ENCODE measurements at regions not wholly inside any gene's neighbourhood (a gene's known extent, or its start where the extent isn't known, plus 50 kb on each side); places are given as distances from the start of the nearest gene placed in this dataset.

DNA sequence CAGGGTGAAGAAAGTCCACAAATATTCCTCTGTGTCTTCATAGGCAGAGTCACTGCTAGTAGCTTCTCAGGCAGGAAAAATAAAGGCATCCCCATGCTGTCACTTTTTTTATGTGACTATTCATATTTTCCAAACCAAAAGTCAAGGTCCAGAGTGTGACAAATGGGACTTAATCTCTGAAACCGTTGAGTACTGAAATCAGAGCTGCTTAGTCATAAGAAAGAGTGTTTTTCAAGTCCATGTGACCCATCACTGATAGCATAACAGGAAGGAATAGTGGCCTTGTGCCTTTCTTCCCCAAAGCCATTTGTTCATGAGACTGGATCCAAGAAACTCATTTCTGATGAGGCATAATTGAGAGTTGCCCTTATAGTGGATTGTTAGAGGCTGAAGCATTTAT lies 210.3 kb upstream of the TSHZ2 start:
- DNase-seq: no peak
- intact Hi-C loops (cut with DNase I): no loop called here
- Histone ChIP-seq H3K27me3 (no peaks in the 10 kb centered on the region), H3K36me3 (no peaks in the 10 kb centered on the region), H3K27ac (no peak overlapping the region), H3K9me3 (no peaks in the 10 kb centered on the region), H3K4me3 (no peak overlapping the region), H3K4me1 (no peaks in the 10 kb centered on the region)
- TF ChIP-seq POLR2A (IDR thresholded peaks at IDR 0.05): no peak
- no peak for TF ChIP-seq POLR2AphosphoS5 (IDR thresholded peaks at IDR 0.05)
- no peak for TF ChIP-seq CTCF (IDR thresholded peaks at IDR 0.05)
- no peak for TF ChIP-seq EP300 (IDR thresholded peaks at IDR 0.05)
- 25 to 47% methylated on average over 1 of the region's 1 CpG for WGBS, 2 donors

DNA sequence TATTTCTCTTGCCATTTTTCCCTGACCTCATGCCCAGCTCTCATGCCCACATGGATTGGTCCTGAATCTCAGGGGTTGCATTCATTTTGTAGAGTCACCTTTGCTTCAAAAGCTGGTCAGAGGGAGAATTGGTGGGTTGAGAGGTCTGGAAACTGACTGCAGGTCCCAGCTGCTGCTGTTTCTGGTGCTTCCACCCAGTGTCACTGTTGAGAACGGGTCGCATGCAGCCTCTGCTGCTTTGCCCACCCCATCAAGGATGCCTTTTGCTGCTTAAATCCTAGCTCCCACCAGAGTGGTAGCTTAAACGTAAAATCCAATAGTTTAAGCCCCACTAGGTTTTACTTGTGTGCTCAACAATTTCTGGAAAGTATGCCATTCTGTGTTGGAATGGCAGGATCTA lies 211.4 kb upstream of the TSHZ2 start:
- Histone ChIP-seq H3K27me3 (no peaks in the 10 kb centered on the region), H3K27ac (no peak overlapping the region), H3K36me3 (no peaks in the 10 kb centered on the region), H3K9me3 (no peaks in the 10 kb centered on the region), H3K4me3 (no peak overlapping the region), H3K4me1 (no peaks in the 10 kb centered on the region)
- no peak for DNase-seq
- 83 to 86% methylated on average over 3 of the region's 3 CpGs for WGBS, 2 donors
- TF ChIP-seq EP300 (IDR thresholded peaks at IDR 0.05): no peak
- TF ChIP-seq POLR2A (IDR thresholded peaks at IDR 0.05): no peak
- TF ChIP-seq POLR2AphosphoS5 (IDR thresholded peaks at IDR 0.05): no peak
- no peak for TF ChIP-seq CTCF (IDR thresholded peaks at IDR 0.05)
- intact Hi-C loops (cut with DNase I): no loop called here

DNA sequence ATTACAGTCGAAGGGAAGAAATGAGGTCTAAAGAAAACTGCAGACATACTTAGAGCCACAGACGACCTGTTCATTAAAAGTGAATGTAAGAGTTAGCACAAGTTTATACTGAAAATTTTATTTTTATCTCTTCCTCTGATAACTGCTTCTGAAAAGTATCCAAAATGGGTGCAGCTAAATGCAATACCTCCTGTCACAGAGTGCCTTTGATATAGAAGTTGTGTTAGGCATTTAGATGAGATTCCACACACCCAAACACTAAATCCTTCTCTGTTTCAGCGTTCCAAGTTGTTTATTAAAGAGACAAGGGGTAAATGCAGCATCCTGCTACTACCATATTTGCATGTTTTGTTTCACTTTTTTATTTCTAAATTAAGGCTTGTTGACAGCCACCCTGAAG lies 214.7 kb upstream of the TSHZ2 start:
- TF ChIP-seq POLR2A (IDR thresholded peaks at IDR 0.05): no peak
- TF ChIP-seq CTCF (IDR thresholded peaks at IDR 0.05): no peak
- no peak for TF ChIP-seq EP300 (IDR thresholded peaks at IDR 0.05)
- TF ChIP-seq POLR2AphosphoS5 (IDR thresholded peaks at IDR 0.05): no peak
- H3K9me3 ChIP-seq: no peaks in the 10 kb centered on the region
- H3K27me3 ChIP-seq: no peaks in the 10 kb centered on the region
- H3K36me3 ChIP-seq: no peaks in the 10 kb centered on the region
- WGBS, 2 donors: 58 to 72% methylated on average over 3 of the region's 3 CpGs
- intact Hi-C loops (cut with DNase I): no loop called here
- H3K4me1 ChIP-seq: no peaks in the 10 kb centered on the region
- DNase-seq: no peak
- no peak overlapping the region for H3K4me3 ChIP-seq
- H3K27ac ChIP-seq: no peak overlapping the region

DNA sequence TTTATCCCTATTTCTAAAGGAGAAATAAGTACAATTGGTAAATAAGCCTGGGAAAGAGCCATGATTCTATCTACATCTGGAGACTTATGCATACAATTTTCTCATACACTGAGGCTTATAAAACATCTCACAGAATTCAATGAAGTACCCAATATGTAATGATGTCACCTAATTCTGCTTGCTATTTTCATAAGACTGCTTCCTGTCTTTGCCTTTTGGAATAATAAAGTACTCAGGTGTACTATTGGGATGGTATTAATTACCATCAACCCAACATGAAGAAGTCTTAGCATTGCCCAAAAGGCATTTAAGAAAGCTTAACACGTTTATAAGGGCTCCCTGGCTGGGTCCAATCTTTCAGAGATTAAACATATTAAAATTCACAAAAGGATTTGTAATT lies 216.4 kb upstream of the TSHZ2 start:
- WGBS, 2 donors: 9 to 38% methylated on average over 1 of the region's 1 CpG
- no peak overlapping the region for H3K4me3 ChIP-seq
- intact Hi-C loops (cut with DNase I): no loop called here
- no peaks in the 10 kb centered on the region for H3K4me1 ChIP-seq
- TF ChIP-seq POLR2A (IDR thresholded peaks at IDR 0.05): no peak
- no peak for TF ChIP-seq POLR2AphosphoS5 (IDR thresholded peaks at IDR 0.05)
- no peak for TF ChIP-seq EP300 (IDR thresholded peaks at IDR 0.05)
- no peak for TF ChIP-seq CTCF (IDR thresholded peaks at IDR 0.05)
- H3K27me3 ChIP-seq: no peaks in the 10 kb centered on the region
- no peak overlapping the region for H3K27ac ChIP-seq
- no peaks in the 10 kb centered on the region for H3K36me3 ChIP-seq
- no peaks in the 10 kb centered on the region for H3K9me3 ChIP-seq
- no peak for DNase-seq

DNA sequence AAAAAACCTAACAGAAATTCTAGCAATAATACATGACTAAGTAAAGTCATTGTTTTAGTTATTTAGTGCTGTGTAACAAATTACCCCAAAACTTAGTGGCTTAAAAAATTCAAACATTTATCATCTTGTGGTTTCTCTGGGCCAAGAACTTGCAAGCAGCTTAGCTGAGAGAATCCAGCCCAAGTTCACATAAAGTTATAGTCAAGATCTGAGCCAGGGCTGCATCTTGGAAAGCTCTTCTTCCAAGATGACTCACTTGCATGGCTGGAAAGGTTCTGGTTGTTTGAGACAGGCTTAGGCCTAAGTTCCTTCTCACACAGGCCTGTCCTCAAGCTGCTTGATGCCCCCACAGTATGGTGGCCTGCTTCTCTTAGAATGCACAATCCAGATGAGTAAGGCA lies 217.8 kb upstream of the TSHZ2 start:
- H3K4me3 ChIP-seq: no peak overlapping the region
- H3K4me1 ChIP-seq: no peaks in the 10 kb centered on the region
- no peaks in the 10 kb centered on the region for H3K27me3 ChIP-seq
- H3K9me3 ChIP-seq: no peaks in the 10 kb centered on the region
- intact Hi-C loops (cut with DNase I): no loop called here
- DNase-seq: no peak
- no peak overlapping the region for H3K27ac ChIP-seq
- TF ChIP-seq POLR2A (IDR thresholded peaks at IDR 0.05): no peak
- no peak for TF ChIP-seq EP300 (IDR thresholded peaks at IDR 0.05)
- no peak for TF ChIP-seq CTCF (IDR thresholded peaks at IDR 0.05)
- TF ChIP-seq POLR2AphosphoS5 (IDR thresholded peaks at IDR 0.05): no peak
- H3K36me3 ChIP-seq: no peaks in the 10 kb centered on the region
